ENCODE measurements at regions not wholly inside any gene's neighbourhood (a gene's known extent, or its start where the extent isn't known, plus 50 kb on each side); places are given as distances from the start of the nearest gene placed in this dataset.
A peak's percentile ranks its signal among the peaks of the same experiment; 100 is the strongest.

- no peak for DNase-seq (ENCODE audit: low read depth)
Measured at GRCh38 chr18:56021809-56022195, 433.8 kb upstream of the TCF4 start.

GRCh38 chr18:56021136-56021808 lies 433.3 kb upstream of the TCF4 start:
- no peak for DNase-seq (ENCODE audit: low read depth)

GRCh38 chr18:56019908-56020307 lies 431.9 kb upstream of the TCF4 start:
- peak; percentile 18 for DNase-seq (ENCODE audit: low read depth)

GRCh38 chr18:56019156-56019555 lies 431.2 kb upstream of the TCF4 start:
- DNase-seq (ENCODE audit: low read depth), result no peak

GRCh38 chr18:56009411-56009810 lies 421.4 kb upstream of the TCF4 start:
- no peak for DNase-seq (ENCODE audit: low read depth)

GRCh38 chr18:56003720-56004088 lies 415.7 kb upstream of the TCF4 start:
- no peak for DNase-seq (ENCODE audit: low read depth)

- no peak for DNase-seq (ENCODE audit: low read depth)
Measured at GRCh38 chr18:56003009-56003719, 415.2 kb upstream of the TCF4 start.

- DNase-seq (ENCODE audit: low read depth), result no peak
Measured at GRCh38 chr18:56001576-56001975, 413.6 kb upstream of the TCF4 start.

GRCh38 chr18:56000041-56000440 lies 412.0 kb upstream of the TCF4 start:
- no peak for DNase-seq (ENCODE audit: low read depth)

GRCh38 chr18:55999641-56000040 lies 411.6 kb upstream of the TCF4 start:
- DNase-seq (ENCODE audit: low read depth), result no peak

GRCh38 chr18:55998801-55999385 lies 410.9 kb upstream of the TCF4 start:
- DNase-seq (ENCODE audit: low read depth), result no peak

- no peak for DNase-seq (ENCODE audit: low read depth)
Measured at GRCh38 chr18:55998071-55998522, 410.1 kb upstream of the TCF4 start.

GRCh38 chr18:55997151-55997561 lies 409.2 kb upstream of the TCF4 start:
- no peak for DNase-seq (ENCODE audit: low read depth)

- DNase-seq (ENCODE audit: low read depth), result no peak
Measured at GRCh38 chr18:55996717-55997116, 408.7 kb upstream of the TCF4 start.

- DNase-seq (ENCODE audit: low read depth), result no peak
Measured at GRCh38 chr18:55990186-55990585, 402.2 kb upstream of the TCF4 start.

GRCh38 chr18:55988537-55988936 lies 400.5 kb upstream of the TCF4 start:
- DNase-seq (ENCODE audit: low read depth), result no peak

- DNase-seq (ENCODE audit: low read depth), result no peak
Measured at GRCh38 chr18:55983433-55983832, 395.4 kb upstream of the TCF4 start.

- no peak for DNase-seq (ENCODE audit: low read depth)
Measured at GRCh38 chr18:55982992-55983391, 395.0 kb upstream of the TCF4 start.

GRCh38 chr18:55981712-55982475 lies 393.9 kb upstream of the TCF4 start:
- DNase-seq (ENCODE audit: low read depth), result peak; percentile 4

GRCh38 chr18:55974521-55974920 lies 386.5 kb upstream of the TCF4 start:
- no peak for DNase-seq (ENCODE audit: low read depth)

- DNase-seq (ENCODE audit: low read depth), result no peak
Measured at GRCh38 chr18:55968550-55968949, 380.6 kb upstream of the TCF4 start.

- DNase-seq (ENCODE audit: low read depth), result no peak
Measured at GRCh38 chr18:55967019-55967418, 379.0 kb upstream of the TCF4 start.

- no peak for DNase-seq (ENCODE audit: low read depth)
Measured at GRCh38 chr18:55964171-55964570, 376.2 kb upstream of the TCF4 start.

Measured in CMK (cell line).